Sigmoid colon (tissue), 6 donors: ENCODE measurements at regions not wholly inside any gene's neighbourhood (a gene's known extent, or its start where the extent isn't known, plus 50 kb on each side); places are given as distances from the start of the nearest gene placed in this dataset.

ENCODE experiments used
- DNase-seq: peaks from one replicate; pipeline ENCODE4 v3.0.0-alpha.2; 2019
- H3K27ac ChIP-seq, 4 donors: fragments of 200-600 bp; sonication (generic); one replicate each; pipeline ENCODE4 v1.5.1; 2016 to 2019; ENCODE audit warnings: mild to moderate bottlenecking in 1 of 4
- H3K27me3 ChIP-seq, 3 donors: fragments of 200-600 bp; sonication (generic); one replicate each; pipeline ENCODE4 v1.5.1; 2019; ENCODE audit warnings: mild to moderate bottlenecking in 1 of 3
- H3K36me3 ChIP-seq, 4 donors: fragments of 200-600 bp; sonication (generic); one replicate each; pipeline ENCODE4 v1.5.1; 2016 to 2019
- H3K4me1 ChIP-seq, 4 donors: fragments of 200-600 bp; sonication (generic); one replicate each; pipeline ENCODE4 v1.5.1; 2017 to 2019
- H3K4me3 ChIP-seq, 4 donors: fragments of 200-600 bp; sonication (generic); one replicate each; pipeline ENCODE4 v1.5.1; 2017 to 2019; ENCODE audit warnings: mild to moderate bottlenecking in 2 of 4, moderate library complexity in 1 of 4
- H3K9me3 ChIP-seq, 4 donors: fragments of 200-600 bp in 3 of 4; sonication (generic) in 3 of 4; one replicate each; pipeline versions ENCODE4 v1.5.1 to v1.6.1; 2013 to 2019
- CTCF ChIP-seq, 4 experiments: fragments of 450-650 bp in 3 of 4; fragments of 200-600 bp in 1 of 4; IDR thresholded peaks; one replicate each; pipeline ENCODE4 v1.5.1; 2016 to 2019; ENCODE audit warnings: antibody characterized with exemption in 4 of 4, mild to moderate bottlenecking in 3 of 4, moderate library complexity in 2 of 4
- EP300 ChIP-seq, 4 donors: sonication (generic); formaldehyde crosslinking; IDR thresholded peaks; one replicate each; pipeline ENCODE4 v1.6.1; 2017; ENCODE audit warnings: antibody characterized with exemption in 4 of 4
- POLR2A ChIP-seq, 2 donors: fragments of 450-650 bp; IDR thresholded peaks; one replicate each; pipeline ENCODE4 v1.6.1; 2016; ENCODE audit warnings: antibody characterized with exemption in 2 of 2, mild to moderate bottlenecking in 2 of 2, moderate library complexity in 2 of 2
- POLR2AphosphoS5 ChIP-seq, 4 donors: sonication (generic); formaldehyde crosslinking; IDR thresholded peaks; one replicate each; pipeline ENCODE4 v1.6.1; 2017; ENCODE audit warnings: antibody characterized with exemption in 4 of 4
- WGBS, 2 donors: extraction: QIAGEN DNeasy Blood & Tissue Kit; methylation state at CpG; one replicate each; pipeline ENCODE4 v1.1.7; 2013; 5-methylcytosine and 5-hydroxymethylcytosine counted together
- intact Hi-C: fragments of 100-400 bp; cut with DNase I; formaldehyde crosslinking; loops from one replicate; pipeline ENCODE4 v1.15.1; 2023
- donor health status: healthy with polysubstance abuse.
- donor health status: healthy.

GRCh38 chr4:164423819-164424218, 330.1 kb upstream of the SMIM31 start:
- H3K9me3 ChIP-seq = no peaks in the 10 kb centered on the region
- TF ChIP-seq POLR2AphosphoS5 (IDR thresholded peaks at IDR 0.05) (no peak), POLR2A (IDR thresholded peaks at IDR 0.05) (no peak), EP300 (IDR thresholded peaks at IDR 0.05) (no peak), CTCF (IDR thresholded peaks at IDR 0.05) (no peak)
- no peaks in the 10 kb centered on the region for H3K4me1 ChIP-seq
- H3K27me3 ChIP-seq = no peaks in the 10 kb centered on the region
- WGBS, 2 donors = 9 to 50% methylated on average over 1 of the region's 1 CpG
- no peaks in the 10 kb centered on the region for H3K36me3 ChIP-seq
- no peak overlapping the region for H3K4me3 ChIP-seq
- H3K27ac ChIP-seq = no peak overlapping the region
- DNase-seq = no peak
- intact Hi-C loops = no loop called here

- intact Hi-C loops = no loop called here
Measured at GRCh38 chr4:164424846-164425245, 329.1 kb upstream of the SMIM31 start.

GRCh38 chr4:164428561-164428960, 325.4 kb upstream of the SMIM31 start:
- Histone ChIP-seq H3K4me1 (no peaks in the 10 kb centered on the region), H3K9me3 (no peaks in the 10 kb centered on the region), H3K36me3 (no peaks in the 10 kb centered on the region), H3K27ac (no peak overlapping the region), H3K27me3 (no peaks in the 10 kb centered on the region), H3K4me3 (no peak overlapping the region)
- DNase-seq = no peak
- no peak for TF ChIP-seq EP300 (IDR thresholded peaks at IDR 0.05)
- TF ChIP-seq POLR2AphosphoS5 (IDR thresholded peaks at IDR 0.05) = no peak
- TF ChIP-seq CTCF (IDR thresholded peaks at IDR 0.05) = no peak
- TF ChIP-seq POLR2A (IDR thresholded peaks at IDR 0.05) = no peak
- WGBS, 2 donors = 58 to 74% methylated on average over 2 of the region's 2 CpGs
- intact Hi-C loops = no loop called here

More at GRCh38 chr4:164424846-164425245, 329.1 kb upstream of the SMIM31 start:
- Histone ChIP-seq H3K27me3 (no peaks in the 10 kb centered on the region), H3K9me3 (no peaks in the 10 kb centered on the region), H3K4me1 (no peaks in the 10 kb centered on the region), H3K27ac (no peak overlapping the region), H3K36me3 (no peaks in the 10 kb centered on the region), H3K4me3 (no peak overlapping the region)
- 43 to 56% methylated on average over 4 of the region's 4 CpGs for WGBS, 2 donors
- no peak for DNase-seq
- TF ChIP-seq POLR2A (IDR thresholded peaks at IDR 0.05) (no peak), CTCF (IDR thresholded peaks at IDR 0.05) (no peak), POLR2AphosphoS5 (IDR thresholded peaks at IDR 0.05) (no peak)

- Histone ChIP-seq H3K4me3 (no peak overlapping the region), H3K9me3 (no peaks in the 10 kb centered on the region), H3K27ac (no peak overlapping the region), H3K4me1 (no peaks in the 10 kb centered on the region), H3K36me3 (no peaks in the 10 kb centered on the region), H3K27me3 (no peaks in the 10 kb centered on the region)
- intact Hi-C loops = no loop called here
- no peak for TF ChIP-seq CTCF (IDR thresholded peaks at IDR 0.05)
- TF ChIP-seq EP300 (IDR thresholded peaks at IDR 0.05) = no peak
- TF ChIP-seq POLR2AphosphoS5 (IDR thresholded peaks at IDR 0.05) = no peak
- no peak for TF ChIP-seq POLR2A (IDR thresholded peaks at IDR 0.05)
- no peak for DNase-seq
- 53 to 66% methylated on average over 3 of the region's 3 CpGs for WGBS, 2 donors
Measured at GRCh38 chr4:164438321-164438720, 315.6 kb upstream of the SMIM31 start.

- TF ChIP-seq POLR2AphosphoS5 (IDR thresholded peaks at IDR 0.05) = no peak
- no peak for TF ChIP-seq CTCF (IDR thresholded peaks at IDR 0.05)
- TF ChIP-seq EP300 (IDR thresholded peaks at IDR 0.05) = no peak
- TF ChIP-seq POLR2A (IDR thresholded peaks at IDR 0.05) = no peak
- Histone ChIP-seq H3K27me3 (no peaks in the 10 kb centered on the region), H3K36me3 (no peaks in the 10 kb centered on the region), H3K27ac (no peak overlapping the region), H3K4me1 (no peaks in the 10 kb centered on the region), H3K9me3 (no peaks in the 10 kb centered on the region), H3K4me3 (no peak overlapping the region)
- intact Hi-C loops = no loop called here
- no peak for DNase-seq
- WGBS, 2 donors = 59 to 87% methylated on average over 4 of the region's 4 CpGs
Measured at GRCh38 chr4:164439037-164439436, 314.9 kb upstream of the SMIM31 start.
